Adrenal gland (tissue), 5 donors: ENCODE measurements at regions not wholly inside any gene's neighbourhood (a gene's known extent, or its start where the extent isn't known, plus 50 kb on each side); places are given as distances from the start of the nearest gene placed in this dataset.

ENCODE experiments used
- CTCF ChIP-seq, 6 experiments: fragments of 450-650 bp in 4 of 6; fragments of 200-600 bp in 2 of 6; sonication (generic) in 1 of 6; IDR thresholded peaks; 1 replicate in 5 of 6; 2 replicates in 1 of 6; pipeline versions ENCODE4 v1.5.1 to v1.8.0; 2016 to 2021; ENCODE audit warnings: antibody characterized with exemption in 6 of 6, mild to moderate bottlenecking in 2 of 6, moderate library complexity in 1 of 6
- POLR2A ChIP-seq, 2 donors: fragments of 450-650 bp; IDR thresholded peaks; one replicate each; pipeline ENCODE4 v1.6.1; 2017; ENCODE audit warnings: antibody characterized with exemption in 2 of 2, mild to moderate bottlenecking in 2 of 2, moderate library complexity in 1 of 2
- donor health status: DM: no; HTN: no; CAD: no.

- TF ChIP-seq POLR2A (IDR thresholded peaks at IDR 0.05) (no peak), CTCF (IDR thresholded peaks at IDR 0.05) (no peak)
Measured at GRCh38 chr10:8840356-8840755, 785.9 kb downstream of the GATA3 start.
